ENCODE measurements at regions not wholly inside any gene's neighbourhood (a gene's known extent, or its start where the extent isn't known, plus 50 kb on each side); places are given as distances from the start of the nearest gene placed in this dataset.
A peak's percentile ranks its signal among the peaks of the same experiment; 100 is the strongest.
"Not testable (repeated sequence)": the region's sequence is repeated elsewhere in the genome, so short reads cannot be mapped to it uniquely, and the experiment has no call there.

- TF ChIP-seq CTCF (IDR thresholded peaks at IDR 0.05; ENCODE audit: low read length, missing control alignments): no peak
- DNase-seq (ENCODE audit: low read depth): no peak
- no peak overlapping the region for H3K4me3 ChIP-seq (replicated peaks; ENCODE audit: low read depth, low read length)
Measured at GRCh38 chrY:7654985-7655384, 743.4 kb upstream of the AMELY start.

- peak; percentile 13 for DNase-seq (ENCODE audit: low read depth)
- not testable (repeated sequence) for H3K4me3 ChIP-seq (replicated peaks; ENCODE audit: low read depth, low read length)
Measured at GRCh38 chrY:7649866-7650265, 738.3 kb upstream of the AMELY start.
